Loucy (cell line): ENCODE measurements at regions not wholly inside any gene's neighbourhood (a gene's known extent, or its start where the extent isn't known, plus 50 kb on each side); places are given as distances from the start of the nearest gene placed in this dataset.

ENCODE experiments used
- H2AFZ ChIP-seq: fragments of 200-600 bp; sonication (generic); 2 replicates; pipeline ENCODE4 v1.6.0; 2016; ENCODE audit warnings: antibody characterized with exemption, mild to moderate bottlenecking, low read length, moderate library complexity
- H3F3A ChIP-seq: fragments of 200-600 bp; 2 replicates; pipeline ENCODE4 v1.6.0; 2016; ENCODE audit warnings: antibody characterized with exemption, low read depth, mild to moderate bottlenecking
- H3K27me3 ChIP-seq: fragments of 200-600 bp; sonication (generic); 2 replicates; pipeline ENCODE4 v1.6.1; 2014; ENCODE audit warnings: low read length, mild to moderate bottlenecking; ENCODE audit not compliant: insufficient read depth, poor library complexity, severe bottlenecking
- H3K36me3 ChIP-seq: fragments of 200-600 bp; sonication (generic); 2 replicates; pipeline ENCODE4 v1.6.1; 2016; ENCODE audit warnings: low read length; ENCODE audit not compliant: insufficient read depth
- H3K4me1 ChIP-seq: fragments of 200-600 bp; sonication (generic); 2 replicates; pipeline ENCODE4 v1.5.1; 2014; ENCODE audit warnings: low read length, mild to moderate bottlenecking; ENCODE audit not compliant: insufficient read depth, poor library complexity, severe bottlenecking
- H3K4me2 ChIP-seq: fragments of 200-600 bp; sonication (generic); 2 replicates; pipeline ENCODE4 v1.6.0; 2014; ENCODE audit warnings: antibody characterized with exemption, low read length, low read depth, mild to moderate bottlenecking; ENCODE audit not compliant: poor library complexity, severe bottlenecking
- H3K4me3 ChIP-seq: fragments of 200-600 bp; sonication (generic); 2 replicates; pipeline ENCODE4 v1.5.1; 2014; ENCODE audit warnings: low read length, mild to moderate bottlenecking, mixed read lengths; ENCODE audit not compliant: poor library complexity, severe bottlenecking
- H3K79me2 ChIP-seq: fragments of 200-600 bp; sonication (generic); 2 replicates; pipeline ENCODE4 v1.6.1; 2014; ENCODE audit warnings: low read length; ENCODE audit not compliant: insufficient read depth
- H3K9ac ChIP-seq: fragments of 200-600 bp; sonication (generic); 2 replicates; pipeline ENCODE4 v1.6.0; 2014; ENCODE audit warnings: mild to moderate bottlenecking, low read depth, low read length, moderate library complexity; ENCODE audit not compliant: poor library complexity, severe bottlenecking
- H3K9me2 ChIP-seq: fragments of 200-600 bp; sonication (generic); replicated peaks from 2 replicates; pipeline ENCODE4 v1.6.1; 2016; ENCODE audit warnings: low read depth, low read length, mixed read lengths
- H3K9me3 ChIP-seq: fragments of 200-600 bp; sonication (generic); 2 replicates; pipeline ENCODE4 v1.6.1; 2014; ENCODE audit warnings: mild to moderate bottlenecking, antibody characterized with exemption, low read length, low read depth; ENCODE audit not compliant: insufficient read depth
- H4K20me1 ChIP-seq: fragments of 200-600 bp; sonication (generic); 2 replicates; pipeline ENCODE4 v1.6.0; 2014; ENCODE audit warnings: antibody characterized with exemption, low read length, mild to moderate bottlenecking; ENCODE audit not compliant: insufficient read depth, poor library complexity, severe bottlenecking
- EZH2phosphoT487 ChIP-seq: fragments of 200-600 bp; IDR thresholded peaks from 2 replicates; pipeline ENCODE4 v1.6.1; 2018; ENCODE audit warnings: antibody characterized with exemption, mild to moderate bottlenecking, moderate library complexity, borderline replicate concordance
- TF ChIP-seq, protein P1 (sequence below): fragments of 200-600 bp; sonication (generic); conservative IDR thresholded peaks from 2 replicates; pipeline ENCODE4 v1.5.1; 2014; ENCODE audit warnings: mild to moderate bottlenecking, antibody characterized with exemption, low read length

DNA sequence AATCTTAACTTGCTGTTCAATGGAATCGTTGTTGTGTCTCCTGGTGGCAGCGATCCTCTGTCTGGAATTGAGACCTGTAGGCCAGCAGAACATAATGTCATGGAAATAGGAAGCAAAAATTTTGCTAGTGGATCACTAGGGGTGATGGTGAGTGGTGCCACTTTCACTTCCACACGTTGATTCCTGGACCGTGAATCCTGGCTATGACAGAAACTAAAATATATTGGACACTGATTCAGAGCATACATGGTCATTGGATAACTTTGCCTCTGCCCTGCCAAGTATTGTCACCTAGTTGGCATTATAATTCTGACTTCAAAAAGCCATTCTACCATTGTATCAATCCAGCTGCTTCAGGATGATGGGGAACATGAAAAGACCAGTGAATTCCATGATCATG lies 353.2 kb downstream of the IRX1 start:
- Histone ChIP-seq H3K36me3 (no peaks in the 10 kb centered on the region), H3K4me1 (peaks cover 3% of the 10 kb centered on the region), H3K79me2 (no peaks in the 10 kb centered on the region), H3K9ac (no peak overlapping the region), H3F3A (no peaks in the 10 kb centered on the region), H3K9me3 (no peaks in the 10 kb centered on the region), H3K4me2 (no peak overlapping the region), H4K20me1 (no peaks in the 10 kb centered on the region), H3K27me3 (no peaks in the 10 kb centered on the region), H2AFZ (no peak overlapping the region), H3K4me3 (no peak overlapping the region), H3K9me2 (no peaks in the 10 kb centered on the region)
- no peak for TF ChIP-seq EZH2phosphoT487
- TF ChIP-seq, protein P1, sequence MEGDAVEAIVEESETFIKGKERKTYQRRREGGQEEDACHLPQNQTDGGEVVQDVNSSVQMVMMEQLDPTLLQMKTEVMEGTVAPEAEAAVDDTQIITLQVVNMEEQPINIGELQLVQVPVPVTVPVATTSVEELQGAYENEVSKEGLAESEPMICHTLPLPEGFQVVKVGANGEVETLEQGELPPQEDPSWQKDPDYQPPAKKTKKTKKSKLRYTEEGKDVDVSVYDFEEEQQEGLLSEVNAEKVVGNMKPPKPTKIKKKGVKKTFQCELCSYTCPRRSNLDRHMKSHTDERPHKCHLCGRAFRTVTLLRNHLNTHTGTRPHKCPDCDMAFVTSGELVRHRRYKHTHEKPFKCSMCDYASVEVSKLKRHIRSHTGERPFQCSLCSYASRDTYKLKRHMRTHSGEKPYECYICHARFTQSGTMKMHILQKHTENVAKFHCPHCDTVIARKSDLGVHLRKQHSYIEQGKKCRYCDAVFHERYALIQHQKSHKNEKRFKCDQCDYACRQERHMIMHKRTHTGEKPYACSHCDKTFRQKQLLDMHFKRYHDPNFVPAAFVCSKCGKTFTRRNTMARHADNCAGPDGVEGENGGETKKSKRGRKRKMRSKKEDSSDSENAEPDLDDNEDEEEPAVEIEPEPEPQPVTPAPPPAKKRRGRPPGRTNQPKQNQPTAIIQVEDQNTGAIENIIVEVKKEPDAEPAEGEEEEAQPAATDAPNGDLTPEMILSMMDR = no peak

DNA sequence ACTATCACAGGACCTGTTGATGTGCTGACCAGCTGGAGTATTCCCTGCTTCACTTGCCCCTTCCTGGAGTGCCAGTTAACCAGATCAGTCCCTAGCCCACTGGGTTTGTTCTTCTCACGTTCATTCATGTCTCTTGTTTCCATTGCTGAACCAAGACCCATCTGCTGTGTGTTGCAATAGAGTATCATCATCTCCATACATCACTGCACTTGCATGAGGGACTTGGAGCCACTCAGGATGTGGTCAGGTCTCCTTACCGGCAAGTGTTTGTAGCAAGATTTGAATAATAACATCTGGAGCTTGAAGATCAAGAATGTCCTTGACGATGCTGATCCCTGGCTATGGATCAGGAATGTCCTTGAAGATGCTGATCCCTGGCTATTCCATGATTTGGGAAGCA lies 358.6 kb downstream of the IRX1 start:
- Histone ChIP-seq H3K4me1 (peaks cover 16% of the 10 kb centered on the region), H3K36me3 (no peaks in the 10 kb centered on the region), H3K9me3 (no peaks in the 10 kb centered on the region), H3K4me3 (peak overlapping the region; percentile 14), H3K9me2 (no peaks in the 10 kb centered on the region), H4K20me1 (no peaks in the 10 kb centered on the region), H3K9ac (no peak overlapping the region), H3K79me2 (no peaks in the 10 kb centered on the region), H3F3A (no peaks in the 10 kb centered on the region), H3K27me3 (no peaks in the 10 kb centered on the region), H3K4me2 (peak overlapping the region; percentile 57), H2AFZ (peak overlapping the region; percentile 31; the same call in 1 of the 2 replicates)
- no peak for TF ChIP-seq EZH2phosphoT487
- TF ChIP-seq, protein P1 = no peak

DNA sequence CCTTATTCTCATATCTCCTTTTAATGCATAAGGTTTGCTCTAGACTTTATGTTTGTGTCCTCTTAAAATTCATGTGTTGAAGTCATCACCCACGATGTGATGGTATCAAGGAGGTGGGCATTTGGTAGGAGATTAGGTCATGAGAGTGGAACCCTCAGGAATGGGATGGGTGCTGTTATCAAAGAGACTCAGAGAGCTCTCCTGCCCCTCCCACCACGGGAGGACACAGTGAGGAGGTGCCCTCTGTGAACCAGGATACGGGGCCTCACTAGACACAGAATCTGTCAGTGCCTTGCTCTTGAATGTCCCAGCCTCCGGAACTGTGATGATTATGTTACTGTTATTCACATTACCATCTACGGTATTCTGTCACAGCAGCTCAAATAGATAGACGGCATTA lies 359.0 kb downstream of the IRX1 start:
- H3K9ac ChIP-seq = no peak overlapping the region
- H3K27me3 ChIP-seq = no peaks in the 10 kb centered on the region
- H3K4me1 ChIP-seq = peaks cover 16% of the 10 kb centered on the region
- TF ChIP-seq EZH2phosphoT487 = no peak
- TF ChIP-seq, protein P1 = no peak
- peak overlapping the region; percentile 14 for H3K4me3 ChIP-seq
- no peaks in the 10 kb centered on the region for H3K9me2 ChIP-seq
- no peaks in the 10 kb centered on the region for H3K36me3 ChIP-seq
- H4K20me1 ChIP-seq = no peaks in the 10 kb centered on the region
- H2AFZ ChIP-seq = no peak overlapping the region
- peak overlapping the region; percentile 57 for H3K4me2 ChIP-seq
- H3K79me2 ChIP-seq = no peaks in the 10 kb centered on the region
- H3F3A ChIP-seq = no peaks in the 10 kb centered on the region
- no peaks in the 10 kb centered on the region for H3K9me3 ChIP-seq
